ENCODE measurements at regions not wholly inside any gene's neighbourhood (a gene's known extent, or its start where the extent isn't known, plus 50 kb on each side); places are given as distances from the start of the nearest gene placed in this dataset.

DNA sequence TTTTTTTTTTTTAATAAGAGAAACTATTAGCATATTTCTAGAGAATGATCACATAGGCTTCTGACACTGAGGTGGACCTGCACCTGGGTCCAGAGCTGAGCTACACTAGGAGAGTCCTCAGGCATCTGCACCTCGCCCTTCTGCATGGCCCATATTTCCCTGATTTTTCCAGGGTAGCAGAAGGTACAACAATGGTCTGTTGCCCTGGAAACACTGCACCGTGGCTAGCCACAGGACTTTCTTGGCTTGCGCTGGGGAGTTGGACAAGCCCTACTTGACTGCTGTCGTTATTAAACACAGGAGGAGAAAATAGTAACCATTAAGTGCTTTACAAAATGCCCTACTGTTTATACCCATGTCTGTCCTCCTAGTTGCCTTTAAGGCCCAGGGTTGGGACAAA lies 615.7 kb upstream of the MEF2C start:
- no peak for DNase-seq (ENCODE audit: low read depth in 2 of 2)
- TF ChIP-seq, protein P1, sequence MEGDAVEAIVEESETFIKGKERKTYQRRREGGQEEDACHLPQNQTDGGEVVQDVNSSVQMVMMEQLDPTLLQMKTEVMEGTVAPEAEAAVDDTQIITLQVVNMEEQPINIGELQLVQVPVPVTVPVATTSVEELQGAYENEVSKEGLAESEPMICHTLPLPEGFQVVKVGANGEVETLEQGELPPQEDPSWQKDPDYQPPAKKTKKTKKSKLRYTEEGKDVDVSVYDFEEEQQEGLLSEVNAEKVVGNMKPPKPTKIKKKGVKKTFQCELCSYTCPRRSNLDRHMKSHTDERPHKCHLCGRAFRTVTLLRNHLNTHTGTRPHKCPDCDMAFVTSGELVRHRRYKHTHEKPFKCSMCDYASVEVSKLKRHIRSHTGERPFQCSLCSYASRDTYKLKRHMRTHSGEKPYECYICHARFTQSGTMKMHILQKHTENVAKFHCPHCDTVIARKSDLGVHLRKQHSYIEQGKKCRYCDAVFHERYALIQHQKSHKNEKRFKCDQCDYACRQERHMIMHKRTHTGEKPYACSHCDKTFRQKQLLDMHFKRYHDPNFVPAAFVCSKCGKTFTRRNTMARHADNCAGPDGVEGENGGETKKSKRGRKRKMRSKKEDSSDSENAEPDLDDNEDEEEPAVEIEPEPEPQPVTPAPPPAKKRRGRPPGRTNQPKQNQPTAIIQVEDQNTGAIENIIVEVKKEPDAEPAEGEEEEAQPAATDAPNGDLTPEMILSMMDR (IDR thresholded peaks at IDR 0.05; ENCODE audit: low read depth, low read length), result no peak
- H3K4me3 ChIP-seq (replicated peaks in 1 of 2; ENCODE audit: low read depth in 2 of 2, low read length in 2 of 2), result no peak overlapping the region

DNA sequence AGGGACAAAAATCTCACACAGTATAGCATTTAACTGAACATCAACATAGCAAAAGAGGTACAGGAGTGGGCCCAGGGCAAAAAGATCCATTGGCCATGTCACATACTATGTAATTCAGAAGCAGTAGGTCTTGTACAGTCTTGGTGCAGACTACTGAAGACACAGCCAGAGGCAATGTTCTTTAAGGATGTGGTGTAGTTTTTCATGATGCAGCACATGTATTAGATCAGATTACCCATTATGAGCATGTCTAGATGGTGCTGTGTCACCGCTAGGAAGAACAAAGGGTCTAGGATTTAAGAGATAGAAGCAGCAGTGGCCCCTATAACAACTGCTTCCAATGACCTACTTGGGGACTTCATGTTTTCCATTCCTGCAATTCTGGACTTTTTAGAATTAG lies 610.4 kb upstream of the MEF2C start:
- no peak overlapping the region for H3K4me3 ChIP-seq (replicated peaks in 1 of 2; ENCODE audit: low read depth in 2 of 2, low read length in 2 of 2)
- TF ChIP-seq, protein P1 (IDR thresholded peaks at IDR 0.05; ENCODE audit: low read depth, low read length), result no peak
- DNase-seq (ENCODE audit: low read depth in 2 of 2), result no peak

DNA sequence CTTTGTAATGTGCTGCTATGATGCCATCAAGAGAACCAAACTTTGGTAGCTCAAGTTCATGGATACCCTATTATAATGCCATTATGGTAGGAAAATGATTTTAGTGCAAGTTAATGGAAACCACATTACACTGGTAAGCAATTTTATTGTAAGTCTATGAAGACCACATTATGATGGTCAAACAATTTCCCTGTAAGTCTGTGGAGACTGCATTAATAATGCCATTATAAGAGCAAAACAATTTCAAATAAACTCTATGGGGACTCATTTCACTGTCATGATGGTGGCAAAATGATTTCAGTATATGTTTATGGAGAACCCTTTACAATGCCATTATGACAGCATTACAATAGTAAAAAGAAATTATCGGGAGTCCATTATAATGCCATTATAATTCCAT lies 602.0 kb upstream of the MEF2C start:
- DNase-seq (ENCODE audit: low read depth in 2 of 2), result no peak
- TF ChIP-seq, protein P1 (IDR thresholded peaks at IDR 0.05; ENCODE audit: low read depth, low read length), result no peak
- no peak overlapping the region for H3K4me3 ChIP-seq (replicated peaks in 1 of 2; ENCODE audit: low read depth in 2 of 2, low read length in 2 of 2)

DNA sequence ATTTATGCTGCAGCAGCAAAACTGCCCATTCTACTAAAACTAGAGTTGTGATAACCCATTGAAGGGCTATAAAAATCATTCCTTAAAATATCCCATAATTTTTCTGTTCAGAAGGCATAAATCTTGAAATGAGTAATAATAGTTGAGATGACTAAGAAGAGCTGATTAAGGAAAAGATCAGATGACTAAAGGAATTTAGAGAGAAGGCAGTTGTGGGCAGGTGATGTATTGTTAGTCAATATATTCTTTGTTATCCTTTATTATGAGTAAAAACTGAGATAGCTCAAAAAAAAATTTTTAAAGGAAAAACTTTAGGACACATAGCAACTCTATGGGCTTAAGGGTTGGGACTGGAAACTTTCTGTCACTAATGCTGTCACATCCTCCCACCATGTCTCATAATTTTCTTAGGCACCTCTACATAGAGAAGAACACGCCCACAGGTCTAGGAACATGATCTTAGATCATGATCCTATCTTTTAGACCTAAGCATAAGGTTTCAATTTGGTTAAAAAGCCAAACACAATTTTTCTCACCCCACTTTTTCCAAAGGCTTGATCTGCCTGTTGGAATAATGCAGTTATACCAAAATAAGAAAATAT lies 597.5 kb upstream of the MEF2C start:
- peak in 1 of 2 donors; percentile 19 for DNase-seq (ENCODE audit: low read depth in 2 of 2)
- TF ChIP-seq, protein P1 (IDR thresholded peaks at IDR 0.05; ENCODE audit: low read depth, low read length), result no peak

DNA sequence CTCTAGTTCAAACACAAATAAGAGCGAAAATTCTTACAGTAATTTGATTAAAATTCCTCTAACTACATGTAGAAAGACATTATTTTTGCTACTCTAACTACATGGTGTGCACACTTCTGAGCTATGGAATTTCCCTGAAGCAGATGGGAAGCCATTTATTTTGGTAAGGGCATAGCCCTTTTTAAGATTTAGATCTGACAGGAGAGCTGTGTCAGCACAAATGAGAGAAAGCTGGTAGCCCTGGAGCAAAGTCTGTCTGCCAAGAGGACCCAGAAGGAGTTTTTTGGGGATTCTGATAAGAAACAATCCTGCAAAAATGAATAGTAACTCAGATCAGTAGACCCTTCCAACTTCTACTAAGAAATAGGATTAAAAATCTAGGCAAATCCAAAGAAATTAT lies 595.9 kb upstream of the MEF2C start:
- H3K4me3 ChIP-seq (replicated peaks in 1 of 2; ENCODE audit: low read depth in 2 of 2, low read length in 2 of 2), result no peak overlapping the region
- TF ChIP-seq, protein P1 (IDR thresholded peaks at IDR 0.05; ENCODE audit: low read depth, low read length), result no peak
- no peak for DNase-seq (ENCODE audit: low read depth in 2 of 2)

More for the DNA sequence above, 597.5 kb upstream of the MEF2C start:
- no peak overlapping the region for H3K4me3 ChIP-seq (replicated peaks in 1 of 2; ENCODE audit: low read depth in 2 of 2, low read length in 2 of 2)

DNA sequence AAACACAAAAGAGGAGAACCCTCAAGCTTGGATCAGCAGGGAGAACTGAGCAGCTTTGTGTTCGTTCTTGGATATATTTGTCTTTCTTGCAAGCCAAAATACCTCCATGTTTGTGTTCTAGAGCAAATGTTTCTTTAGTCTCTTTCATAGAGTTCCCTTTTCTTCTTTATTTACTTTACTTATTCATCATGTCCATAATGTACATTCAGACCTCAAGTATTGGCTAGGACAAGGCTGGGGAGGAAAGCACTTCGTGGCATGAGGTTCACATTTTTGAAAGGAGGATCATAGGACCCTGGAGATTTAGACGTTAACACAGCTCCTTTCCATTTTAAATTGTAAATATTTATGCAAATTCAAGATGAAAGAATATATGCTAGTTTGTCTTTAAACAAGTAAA lies 590.2 kb upstream of the MEF2C start:
- DNase-seq (ENCODE audit: low read depth in 2 of 2), result peak in 1 of 2 donors; percentile 88

More for the DNA sequence above, 590.2 kb upstream of the MEF2C start:
- no peak overlapping the region for H3K4me3 ChIP-seq (replicated peaks in 1 of 2; ENCODE audit: low read depth in 2 of 2, low read length in 2 of 2)
- TF ChIP-seq, protein P1 (IDR thresholded peaks at IDR 0.05; ENCODE audit: low read depth, low read length), result no peak

Measured in cardiac fibroblast (primary cell).